ENCODE measurements at regions not wholly inside any gene's neighbourhood (a gene's known extent, or its start where the extent isn't known, plus 50 kb on each side); places are given as distances from the start of the nearest gene placed in this dataset.

GRCh38 chr14:43244142-43244625 is 1262.9 kb downstream of the FSCB start:
- TF ChIP-seq POLR2A (IDR thresholded peaks at IDR 0.05): no peak
- no peak for TF ChIP-seq CTCF (IDR thresholded peaks at IDR 0.05)

All from lower leg skin (tissue), 3 donors.